Lower leg skin (tissue), 4 donors: ENCODE measurements at regions not wholly inside any gene's neighbourhood (a gene's known extent, or its start where the extent isn't known, plus 50 kb on each side); places are given as distances from the start of the nearest gene placed in this dataset.

ENCODE experiments used
- DNase-seq, 2 donors: peaks; one replicate each; pipeline ENCODE4 v3.0.0-alpha.2; 2019; ENCODE audit warnings: low spot score in 2 of 2
- H3K4me3 ChIP-seq: fragments of 200-600 bp; sonication (generic); 2 replicates; pipeline ENCODE4 v1.5.1; 2017; ENCODE audit warnings: mild to moderate bottlenecking, low read depth; ENCODE audit not compliant: poor library complexity, severe bottlenecking
- POLR2A ChIP-seq, 2 donors: fragments of 450-650 bp; IDR thresholded peaks; one replicate each; pipeline ENCODE4 v1.6.1; 2016 to 2017; ENCODE audit warnings: antibody characterized with exemption in 2 of 2, mild to moderate bottlenecking in 1 of 2, moderate library complexity in 1 of 2
- WGBS, 2 donors: methylation state at CpG; one replicate each; pipeline ENCODE4 v1.1.5; 2018; 5-methylcytosine and 5-hydroxymethylcytosine counted together
- intact Hi-C: fragments of 100-400 bp; cut with DNase I; formaldehyde crosslinking; loops from one replicate; pipeline ENCODE4 v1.15.0; 2023; ENCODE audit warnings: low total_unique reads
- TF ChIP-seq, protein P1 (sequence below), 3 donors: fragments of 450-650 bp; IDR thresholded peaks; one replicate each; pipeline ENCODE4 v1.5.1; 2016; ENCODE audit warnings: antibody characterized with exemption in 3 of 3, mild to moderate bottlenecking in 3 of 3, moderate library complexity in 2 of 3

DNA sequence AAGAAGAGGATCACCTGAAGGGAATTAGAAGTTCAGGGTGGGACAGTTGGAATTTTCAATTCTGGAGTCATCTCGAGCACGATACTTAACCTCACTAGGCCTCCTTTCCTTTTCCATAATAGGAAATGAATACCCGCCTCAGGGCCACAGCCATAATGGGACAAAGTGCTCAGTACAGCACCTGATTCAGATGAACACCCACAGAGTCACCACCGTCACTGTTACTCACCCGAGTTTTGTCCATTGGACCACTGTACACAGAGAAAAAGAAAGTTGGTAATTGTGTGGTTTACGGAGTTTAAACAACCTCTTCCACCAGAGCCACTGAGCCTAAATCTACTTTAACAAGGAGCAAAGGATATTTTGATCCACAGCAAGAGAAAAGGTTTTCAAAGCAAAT, 122.0 kb upstream of the NDUFV2 start:
- TF ChIP-seq POLR2A (IDR thresholded peaks at IDR 0.05): no peak
- TF ChIP-seq, protein P1, sequence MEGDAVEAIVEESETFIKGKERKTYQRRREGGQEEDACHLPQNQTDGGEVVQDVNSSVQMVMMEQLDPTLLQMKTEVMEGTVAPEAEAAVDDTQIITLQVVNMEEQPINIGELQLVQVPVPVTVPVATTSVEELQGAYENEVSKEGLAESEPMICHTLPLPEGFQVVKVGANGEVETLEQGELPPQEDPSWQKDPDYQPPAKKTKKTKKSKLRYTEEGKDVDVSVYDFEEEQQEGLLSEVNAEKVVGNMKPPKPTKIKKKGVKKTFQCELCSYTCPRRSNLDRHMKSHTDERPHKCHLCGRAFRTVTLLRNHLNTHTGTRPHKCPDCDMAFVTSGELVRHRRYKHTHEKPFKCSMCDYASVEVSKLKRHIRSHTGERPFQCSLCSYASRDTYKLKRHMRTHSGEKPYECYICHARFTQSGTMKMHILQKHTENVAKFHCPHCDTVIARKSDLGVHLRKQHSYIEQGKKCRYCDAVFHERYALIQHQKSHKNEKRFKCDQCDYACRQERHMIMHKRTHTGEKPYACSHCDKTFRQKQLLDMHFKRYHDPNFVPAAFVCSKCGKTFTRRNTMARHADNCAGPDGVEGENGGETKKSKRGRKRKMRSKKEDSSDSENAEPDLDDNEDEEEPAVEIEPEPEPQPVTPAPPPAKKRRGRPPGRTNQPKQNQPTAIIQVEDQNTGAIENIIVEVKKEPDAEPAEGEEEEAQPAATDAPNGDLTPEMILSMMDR (IDR thresholded peaks at IDR 0.05): no peak
- no peak overlapping the region for H3K4me3 ChIP-seq
- 90 to 91% methylated on average over 6 of the region's 6 CpGs for WGBS, 2 donors
- intact Hi-C loops: loop anchor here (10.0 kb wide), 1 partner anchor 326 kb away; no protein-coding TSS in a partner anchor
- DNase-seq: no peak

DNA sequence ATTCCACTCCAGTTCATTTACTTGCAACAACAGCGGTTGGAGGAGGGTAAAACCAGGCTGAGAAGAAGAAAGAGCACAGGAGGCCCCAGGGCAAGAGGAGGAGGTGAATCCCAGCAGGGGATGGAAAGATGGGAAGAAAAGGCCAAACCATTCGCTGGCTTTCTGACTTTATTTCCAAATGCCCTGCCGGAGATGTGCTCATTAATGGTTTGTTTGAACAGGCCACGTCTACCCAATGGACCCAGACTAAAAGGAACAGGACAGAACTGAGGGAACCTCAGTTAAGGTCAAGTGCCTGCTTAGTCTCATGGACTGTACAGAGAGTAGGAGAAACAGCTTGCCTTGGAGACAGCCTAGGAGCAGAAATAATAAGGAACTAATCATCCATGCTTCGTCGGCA, 121.6 kb upstream of the NDUFV2 start:
- 85 to 91% methylated on average over 6 of the region's 6 CpGs for WGBS, 2 donors
- intact Hi-C loops: loop anchor here (10.0 kb wide), 1 partner anchor 326 kb away; no protein-coding TSS in a partner anchor
- no peak for DNase-seq
- H3K4me3 ChIP-seq: no peak overlapping the region
- TF ChIP-seq, protein P1 (IDR thresholded peaks at IDR 0.05): no peak
- TF ChIP-seq POLR2A (IDR thresholded peaks at IDR 0.05): no peak

DNA sequence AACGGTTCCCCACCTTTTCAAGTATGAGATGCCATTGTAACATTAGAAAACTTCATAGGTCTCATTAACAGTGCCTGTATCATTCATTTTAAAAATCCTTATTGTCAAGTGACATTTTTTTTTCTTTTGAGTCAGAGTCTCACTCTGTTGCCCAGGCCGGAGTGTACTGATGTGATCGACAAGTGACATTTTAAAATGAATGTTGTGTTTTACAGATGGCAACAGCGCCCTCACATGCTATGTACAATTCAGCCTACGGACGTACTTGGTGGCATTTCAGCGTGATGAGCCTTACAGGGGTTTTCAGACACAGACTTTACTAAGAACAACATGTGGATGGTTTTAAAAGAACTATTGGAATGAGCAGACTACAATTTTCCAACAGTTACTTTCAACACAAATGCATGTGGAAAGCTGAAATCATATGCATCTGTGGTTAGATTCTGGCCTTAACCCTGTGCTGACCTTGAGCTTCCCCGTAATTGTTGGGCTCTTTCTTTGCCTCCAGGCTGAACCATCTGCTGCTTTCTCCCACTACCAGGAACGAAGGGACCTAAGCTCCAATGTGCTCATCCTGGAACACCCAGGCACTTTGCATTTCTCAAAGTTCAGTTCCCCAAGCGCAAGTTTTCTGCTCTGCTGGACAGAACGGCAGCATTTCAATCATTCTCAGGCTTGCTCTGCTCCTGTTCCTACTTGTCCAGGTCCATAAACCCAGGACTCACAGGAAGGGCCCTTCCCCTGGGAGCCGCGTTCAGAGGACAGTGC, 119.9 kb upstream of the NDUFV2 start:
- intact Hi-C loops: loop anchor here (10.0 kb wide), 1 partner anchor 328 kb away; no protein-coding TSS in a partner anchor
- no peak overlapping the region for H3K4me3 ChIP-seq
- 33 to 37% methylated on average over 13 of the region's 13 CpGs for WGBS, 2 donors
- TF ChIP-seq, protein P1 (IDR thresholded peaks at IDR 0.05): no peak
- TF ChIP-seq POLR2A (IDR thresholded peaks at IDR 0.05): no peak
- peak in 1 of 2 donors; percentile 32 for DNase-seq

DNA sequence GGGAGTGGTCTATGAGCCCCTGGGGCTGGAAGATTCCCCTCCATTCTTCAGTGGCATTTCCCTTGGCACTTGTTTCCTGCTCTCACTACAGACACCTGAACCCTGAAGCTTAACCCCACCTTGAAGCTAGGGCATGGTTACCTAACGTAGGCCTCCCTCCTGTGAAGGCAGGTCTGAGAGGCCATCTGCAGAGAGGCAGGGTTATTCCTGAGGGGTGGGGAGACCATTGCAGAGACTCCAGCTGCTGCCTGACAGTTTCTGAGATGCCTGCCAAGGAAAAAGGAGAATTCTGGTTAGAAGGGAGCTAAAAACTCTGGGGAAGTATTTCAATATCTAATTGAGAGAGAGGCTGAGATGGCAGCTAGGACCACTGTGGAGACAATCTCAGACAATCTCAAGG, 119.3 kb upstream of the NDUFV2 start:
- intact Hi-C loops: loop anchor here (10.0 kb wide), 1 partner anchor 328 kb away; no protein-coding TSS in a partner anchor
- H3K4me3 ChIP-seq: no peak overlapping the region
- no peak for TF ChIP-seq POLR2A (IDR thresholded peaks at IDR 0.05)
- TF ChIP-seq, protein P1 (IDR thresholded peaks at IDR 0.05): no peak
- DNase-seq: no peak
- WGBS, 2 donors: 65 to 69% methylated on average over 1 of the region's 1 CpG

DNA sequence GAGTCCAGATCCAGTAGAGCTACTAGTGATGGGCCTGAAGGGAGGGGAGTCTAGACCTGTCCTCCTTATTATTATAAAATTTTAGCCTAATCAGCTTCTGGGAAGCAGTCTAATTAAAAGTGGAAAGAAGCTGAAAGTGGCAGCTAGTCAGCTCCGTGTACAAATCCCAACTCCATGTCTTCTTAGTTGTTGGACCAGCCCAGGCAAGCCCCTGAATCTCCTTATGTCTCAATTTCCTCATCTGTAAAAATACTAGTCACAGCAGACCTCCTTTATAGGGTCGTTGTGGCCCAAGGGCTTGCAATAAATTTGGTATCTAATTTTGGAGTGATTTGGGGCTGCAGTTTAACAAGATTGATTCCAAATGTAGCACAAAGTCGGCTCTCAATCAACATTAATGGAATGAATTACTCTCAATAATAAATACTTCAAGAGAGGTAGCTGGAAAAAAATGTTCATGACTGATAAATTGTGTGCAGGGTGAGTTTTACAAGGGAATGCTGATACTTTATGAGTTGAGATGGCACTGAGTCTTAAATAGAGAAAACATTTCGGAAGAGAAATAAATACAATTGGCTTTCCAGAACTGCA, 118.3 kb upstream of the NDUFV2 start:
- intact Hi-C loops: loop anchor here (10.0 kb wide), 1 partner anchor 329 kb away; no protein-coding TSS in a partner anchor
- 11 to 29% methylated on average over 4 of the region's 4 CpGs for WGBS, 2 donors
- no peak for DNase-seq

More for the DNA sequence above, 118.3 kb upstream of the NDUFV2 start:
- TF ChIP-seq, protein P1 (IDR thresholded peaks at IDR 0.05): no peak
- TF ChIP-seq POLR2A (IDR thresholded peaks at IDR 0.05): no peak
- H3K4me3 ChIP-seq: no peak overlapping the region
